NAMALWA (cell line): ENCODE measurements at regions not wholly inside any gene's neighbourhood (a gene's known extent, or its start where the extent isn't known, plus 50 kb on each side); places are given as distances from the start of the nearest gene placed in this dataset.

Experiments
- DNase-seq: peaks from one replicate; pipeline ENCODE4 v3.0.0-alpha.2; 2015; ENCODE audit warnings: low spot score

DNA sequence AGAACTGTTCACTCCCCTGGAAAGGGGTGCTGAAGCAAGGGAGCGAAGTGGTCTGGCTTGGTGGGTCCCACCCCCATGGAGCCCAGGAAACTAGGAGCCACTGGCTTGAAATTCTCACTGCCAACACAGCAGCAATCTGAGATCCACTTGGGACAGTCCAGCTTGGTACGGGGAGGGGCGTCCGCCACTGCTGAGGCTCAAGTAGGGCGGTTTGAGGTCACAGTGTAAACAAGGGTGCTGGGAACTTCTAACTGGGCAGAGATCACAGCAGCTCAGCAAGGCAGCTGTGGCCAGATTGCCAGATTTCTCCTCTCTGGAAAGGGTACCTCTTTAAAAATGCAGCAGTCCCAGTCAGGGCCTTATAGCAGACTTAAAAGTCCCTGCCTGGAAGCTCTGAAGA is 53.9 kb upstream of the GALNTL6 start:
- no peak for DNase-seq

DNA sequence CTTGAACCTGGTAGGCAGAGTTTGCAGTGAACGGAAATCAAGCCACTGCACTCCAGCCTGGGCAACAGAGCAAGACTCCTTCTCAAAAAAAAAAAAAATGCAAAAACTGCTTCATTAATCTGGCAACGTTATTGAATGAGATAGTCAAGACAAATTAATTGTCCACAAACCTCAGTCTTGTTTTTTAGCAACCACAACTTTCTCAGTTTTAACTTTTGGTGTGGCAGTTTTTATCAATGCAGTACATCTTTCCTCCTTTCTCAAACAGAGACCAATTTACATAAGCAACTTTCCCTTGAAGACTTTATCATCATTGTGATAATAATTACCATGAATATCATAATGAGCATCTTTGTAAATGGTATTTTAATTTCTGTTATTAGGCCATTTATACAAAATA is 61.7 kb upstream of the GALNTL6 start:
- DNase-seq, result no peak

DNA sequence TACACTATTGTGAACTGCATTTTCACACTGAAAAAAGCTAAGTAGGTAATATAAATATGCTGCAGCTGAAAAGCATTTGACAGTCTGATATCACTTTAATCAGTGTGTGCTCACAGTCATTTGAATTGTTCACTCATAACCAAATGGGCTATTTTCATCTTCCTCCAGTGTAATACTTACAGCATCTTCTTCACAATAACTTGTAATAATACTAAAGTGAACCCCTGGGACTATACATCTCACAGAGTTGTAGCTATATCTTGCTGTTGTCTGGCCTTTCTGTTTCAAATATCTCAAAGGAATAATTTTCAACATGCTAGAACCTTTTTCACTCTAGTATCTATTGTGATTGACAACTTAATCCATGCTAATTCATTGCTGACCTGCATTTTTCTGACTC is 66.8 kb upstream of the GALNTL6 start:
- no peak for DNase-seq

DNA sequence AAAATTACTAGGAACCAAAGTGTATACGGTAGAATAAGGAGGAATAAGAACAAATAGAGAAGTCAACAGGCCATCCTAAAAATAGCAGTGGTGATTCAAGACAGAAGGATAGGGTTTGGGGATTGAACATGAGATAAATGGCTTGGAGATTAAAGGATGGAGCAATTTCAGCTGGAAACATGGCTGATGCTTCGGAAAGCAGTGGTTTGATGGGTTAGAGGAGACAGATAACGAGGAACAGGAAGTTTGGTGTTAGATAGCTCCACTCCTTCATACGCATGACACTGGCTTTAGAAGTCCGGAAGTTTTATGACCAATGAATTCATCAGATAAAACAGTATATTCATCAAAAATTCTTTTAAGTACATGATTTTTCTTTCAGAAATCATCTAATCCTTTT is 70.8 kb upstream of the GALNTL6 start:
- DNase-seq, result no peak

DNA sequence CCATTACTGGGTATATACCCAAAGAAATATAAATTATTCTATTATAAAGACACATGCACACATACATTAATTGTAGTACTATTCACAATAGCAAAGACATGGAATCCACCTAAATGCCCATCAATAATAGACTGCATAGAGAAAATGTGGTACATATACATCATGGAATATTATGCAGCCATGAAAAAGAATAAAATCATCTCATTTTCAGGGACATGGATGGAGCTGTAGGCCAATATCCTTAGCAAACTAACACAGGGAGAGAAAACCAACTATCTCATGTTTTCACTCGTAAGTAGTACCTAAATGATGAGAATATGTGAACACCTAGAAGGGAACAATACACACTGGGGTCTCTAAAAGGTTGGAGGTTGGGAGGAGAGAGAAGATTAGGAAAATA is 86.0 kb upstream of the GALNTL6 start:
- DNase-seq, result no peak

DNA sequence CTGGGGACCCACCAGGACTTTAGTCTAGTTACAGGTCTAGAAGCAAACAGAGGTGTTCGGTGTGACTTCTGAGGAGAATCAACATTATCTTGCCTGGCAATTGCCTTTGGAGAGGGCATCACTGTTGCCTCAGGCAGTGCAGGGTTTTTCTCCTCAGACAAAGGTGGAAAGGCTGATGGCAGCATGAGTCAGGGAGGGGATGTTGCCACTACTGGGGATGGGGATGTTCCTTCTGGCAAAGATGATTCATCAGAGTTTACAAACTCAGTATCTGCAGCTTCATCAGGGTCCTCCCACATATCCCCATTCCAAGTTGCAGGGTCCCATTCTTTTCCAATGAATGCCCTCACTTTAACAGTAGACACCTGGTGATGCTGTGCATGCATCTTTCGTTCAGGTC is 91.3 kb upstream of the GALNTL6 start:
- no peak for DNase-seq

DNA sequence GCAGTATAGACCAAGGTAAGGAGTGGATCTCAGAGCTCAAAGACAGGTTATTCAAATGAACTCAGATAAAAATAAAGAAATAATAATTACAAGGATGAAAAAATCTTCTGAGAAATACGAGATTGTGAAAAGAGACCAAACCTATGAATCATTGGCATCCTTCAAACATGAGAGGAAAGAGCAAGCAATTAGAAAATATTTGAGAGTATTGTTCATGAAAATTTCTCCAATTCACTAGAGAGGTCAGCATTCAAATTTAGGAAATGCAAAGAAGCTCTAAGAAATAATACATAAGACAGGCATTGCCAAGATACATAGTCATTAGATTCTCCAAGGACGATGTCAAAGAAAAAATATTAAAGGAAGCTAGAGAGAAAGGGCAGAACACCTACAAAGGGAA is 93.5 kb upstream of the GALNTL6 start:
- no peak for DNase-seq

DNA sequence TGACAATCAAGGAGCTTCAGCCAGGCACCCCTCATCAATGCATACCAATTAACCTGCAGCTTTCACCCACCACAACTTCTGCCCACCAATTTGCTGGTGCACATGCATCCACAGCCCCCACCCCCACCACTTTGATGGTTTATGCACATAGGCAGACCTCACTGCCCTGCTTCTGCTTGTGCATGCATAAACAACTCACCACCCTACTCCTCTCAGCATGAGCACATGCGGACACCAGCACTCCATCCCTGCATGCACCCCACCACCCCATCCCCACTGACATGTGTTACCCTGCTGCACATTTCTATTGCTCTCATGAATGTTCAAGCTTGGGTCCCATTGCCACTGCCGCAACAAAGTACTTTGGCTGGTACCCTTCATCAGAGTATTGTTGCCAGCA is 94.5 kb upstream of the GALNTL6 start:
- DNase-seq, result no peak

DNA sequence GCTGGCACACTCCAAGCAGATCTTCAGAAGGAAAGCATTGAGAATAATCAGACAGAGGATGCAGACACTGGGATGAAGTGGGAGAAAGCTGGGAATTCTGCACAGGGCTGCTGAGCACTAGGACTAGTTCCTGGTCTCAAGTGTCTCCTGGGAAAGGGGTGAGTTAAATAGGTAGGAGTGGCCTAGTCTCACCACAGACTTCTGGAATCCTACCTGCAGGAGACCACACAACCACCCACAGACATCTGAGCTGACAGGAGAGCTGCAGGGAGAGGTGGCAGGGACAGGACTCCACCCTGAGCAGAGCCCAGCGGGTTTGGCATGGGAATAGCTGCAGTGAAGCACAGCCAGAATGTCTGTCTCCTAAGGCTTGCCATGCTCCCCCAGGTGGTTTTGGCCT is 95.1 kb upstream of the GALNTL6 start:
- no peak for DNase-seq

DNA sequence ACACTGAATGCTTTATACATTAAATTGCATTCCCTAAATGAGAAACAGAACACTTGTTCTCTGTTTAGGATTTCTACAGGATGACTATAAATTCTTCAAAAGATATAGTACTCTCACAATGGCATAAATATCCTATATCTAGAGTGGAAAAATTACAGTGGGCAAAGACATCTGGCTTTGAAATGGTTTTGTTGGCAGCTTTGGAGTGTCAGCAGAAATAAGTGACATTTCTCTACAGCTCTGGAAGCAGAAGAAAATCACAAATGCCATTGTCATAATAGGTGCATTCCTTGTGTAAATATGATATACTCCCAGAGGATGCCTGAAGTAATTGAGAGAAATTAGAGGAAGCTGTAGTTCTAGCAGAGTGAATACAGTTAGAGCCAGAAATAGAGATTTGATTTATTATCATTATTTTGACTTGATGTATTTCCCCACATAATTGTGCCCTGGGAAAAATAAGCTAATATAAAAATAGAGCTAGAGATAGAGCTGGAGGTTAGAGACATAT is 95.9 kb upstream of the GALNTL6 start:
- no peak for DNase-seq

DNA sequence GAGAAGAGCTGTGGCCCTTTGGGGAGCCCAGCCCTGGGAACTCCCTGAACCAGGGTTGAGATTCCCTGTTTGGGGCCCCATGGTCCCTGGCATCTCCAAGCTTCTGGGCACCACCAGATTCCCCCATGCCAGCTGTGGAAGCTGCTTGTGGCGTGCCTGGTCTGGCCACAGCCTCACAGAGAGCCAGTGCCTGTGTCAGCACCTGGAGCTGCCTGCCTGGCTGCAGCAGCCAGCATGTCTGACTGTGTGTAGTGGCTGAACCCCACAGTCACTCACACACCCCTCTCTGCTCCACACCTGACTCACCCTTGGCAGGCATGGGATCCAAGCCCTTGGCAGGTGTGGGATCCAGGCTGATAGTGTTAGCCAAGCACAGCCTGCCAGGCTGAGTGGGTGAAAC is 97.2 kb upstream of the GALNTL6 start:
- DNase-seq, result no peak

DNA sequence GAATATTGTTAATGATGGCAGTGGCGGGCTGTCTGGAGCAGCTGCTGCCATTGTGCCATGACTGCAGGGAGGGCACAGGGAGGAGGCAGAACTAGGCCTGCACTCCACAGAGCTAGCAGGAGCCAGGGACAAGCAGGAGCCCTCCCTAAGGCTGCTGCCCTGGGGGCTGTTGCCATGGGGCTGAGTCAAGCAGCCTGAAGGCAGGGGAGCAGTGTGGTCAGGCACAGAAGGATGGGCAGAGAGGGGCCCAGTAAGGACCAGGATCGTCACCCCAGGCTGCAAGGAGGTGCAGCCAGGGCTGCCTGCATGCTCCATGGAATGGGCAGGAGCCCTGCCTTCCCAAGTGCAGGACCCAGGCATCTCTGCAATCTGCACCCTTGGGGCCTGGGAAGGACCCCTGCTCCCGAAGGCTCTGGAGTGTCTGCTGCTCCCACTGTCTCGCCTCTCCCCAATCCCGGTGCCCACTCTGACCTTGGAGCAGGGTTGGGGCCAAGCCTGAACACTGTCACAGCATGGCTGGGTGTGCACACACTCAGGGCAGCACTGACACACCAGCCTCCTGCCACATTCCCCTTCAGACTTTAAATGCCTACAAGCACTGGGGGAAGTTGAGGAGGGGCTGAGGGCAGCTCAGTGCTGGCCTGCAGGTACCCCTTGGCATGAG is 98.3 kb upstream of the GALNTL6 start:
- DNase-seq, result no peak

DNA sequence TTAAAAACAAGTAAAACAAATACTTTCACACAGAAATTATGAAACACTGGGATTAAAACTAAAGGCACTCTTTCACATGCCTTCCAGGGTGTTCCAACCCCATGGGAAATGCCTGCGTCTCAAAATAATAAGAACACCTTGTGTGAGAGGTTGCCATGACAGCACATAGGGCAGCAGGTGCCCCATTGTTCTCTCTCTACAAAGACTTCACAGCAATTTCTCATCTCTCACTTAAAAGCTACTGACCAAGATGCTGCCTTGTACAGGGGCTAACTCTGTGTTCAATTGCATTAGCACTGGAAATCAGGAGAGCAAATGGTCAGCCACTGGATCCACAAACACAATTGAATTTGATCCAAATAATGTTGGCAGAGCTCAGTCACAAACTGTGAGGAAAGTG is 102.5 kb upstream of the GALNTL6 start:
- DNase-seq, result no peak

DNA sequence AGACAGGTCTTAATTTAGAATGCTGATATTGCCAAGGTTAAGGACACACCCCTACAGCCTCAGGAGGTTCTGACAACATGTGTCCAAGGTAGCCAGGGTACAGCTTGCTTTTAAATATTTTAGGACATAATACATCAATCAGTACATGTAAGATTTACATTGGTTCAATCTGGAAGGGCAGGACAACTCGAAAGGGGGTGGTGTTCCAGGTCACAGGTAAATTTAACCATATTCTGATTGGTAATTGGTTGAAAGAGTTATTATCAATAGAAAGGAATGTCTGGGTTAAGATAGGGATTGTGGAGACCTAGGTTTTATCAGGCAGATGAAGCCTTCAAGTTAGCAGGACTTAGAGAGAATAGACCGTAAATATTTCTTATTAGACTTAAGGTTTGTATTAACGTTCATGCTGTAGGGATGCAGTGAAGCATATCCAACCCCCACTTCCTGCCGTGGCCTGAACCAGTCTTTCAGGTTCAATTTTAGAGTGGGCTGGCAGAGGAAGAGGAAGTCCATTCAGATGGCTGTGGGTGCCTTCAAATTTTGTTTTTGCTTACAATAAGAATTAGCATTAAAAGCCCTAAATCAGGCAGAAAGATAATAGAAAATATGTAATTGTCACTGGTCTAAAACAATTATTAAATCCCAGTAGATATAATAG is 136.5 kb upstream of the GALNTL6 start:
- peak; percentile 73 for DNase-seq

DNA sequence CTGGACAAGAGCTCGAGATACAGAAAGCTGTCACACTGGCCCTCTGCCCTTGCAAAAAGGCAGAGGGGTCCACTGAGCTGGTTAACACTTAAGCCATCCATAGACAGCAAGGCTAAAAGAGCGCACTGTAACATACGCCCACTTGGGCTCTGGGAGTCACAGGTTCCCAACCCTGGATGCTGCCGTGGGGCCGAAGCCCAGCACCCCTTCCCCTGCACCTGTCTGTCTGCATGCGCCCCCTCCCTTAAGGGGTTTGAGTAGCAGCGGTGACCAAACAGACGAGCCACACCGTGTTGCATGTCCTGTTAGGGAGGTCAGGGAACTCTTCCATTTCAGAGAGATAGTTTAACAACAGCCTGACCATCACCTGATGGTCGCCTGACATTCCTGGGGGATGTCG is 138.4 kb upstream of the GALNTL6 start:
- no peak for DNase-seq

DNA sequence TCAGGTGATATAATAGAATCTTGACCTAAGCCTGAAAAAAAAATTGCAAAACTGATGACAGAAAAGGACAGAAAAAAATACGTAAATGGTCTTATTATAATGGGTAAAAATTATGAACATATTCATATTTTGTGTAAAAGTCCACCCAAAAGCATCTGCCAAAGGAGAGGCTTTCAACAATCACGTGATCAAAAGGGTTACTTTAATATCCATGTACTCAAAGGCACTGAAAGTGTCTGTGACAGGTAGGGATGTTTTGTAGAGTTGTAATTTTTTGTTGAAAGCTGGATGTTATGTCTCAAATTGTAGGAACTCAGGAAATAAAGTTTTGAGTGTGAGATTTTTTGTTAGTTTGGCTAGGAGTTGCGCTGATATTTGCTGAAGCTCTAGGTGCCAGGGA is 144.8 kb upstream of the GALNTL6 start:
- DNase-seq, result no peak

DNA sequence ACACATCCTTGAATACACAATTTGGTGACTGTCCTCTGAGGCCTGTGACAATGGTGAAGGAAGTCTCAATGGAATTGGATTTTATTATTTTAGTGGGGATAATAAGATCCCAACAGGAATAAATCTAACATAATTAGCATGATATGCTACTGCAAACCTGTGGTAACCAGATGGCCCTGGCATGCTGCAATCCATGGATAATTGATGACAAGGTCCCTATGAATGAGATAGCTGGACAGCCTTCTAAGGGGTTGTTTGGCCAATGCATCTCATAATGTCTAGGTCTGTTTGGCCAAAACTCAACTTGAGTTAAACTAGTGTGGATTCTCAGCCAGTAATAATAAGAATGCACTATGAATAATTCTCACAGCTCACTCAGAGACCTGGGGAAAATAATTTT is 145.3 kb upstream of the GALNTL6 start:
- DNase-seq, result no peak

DNA sequence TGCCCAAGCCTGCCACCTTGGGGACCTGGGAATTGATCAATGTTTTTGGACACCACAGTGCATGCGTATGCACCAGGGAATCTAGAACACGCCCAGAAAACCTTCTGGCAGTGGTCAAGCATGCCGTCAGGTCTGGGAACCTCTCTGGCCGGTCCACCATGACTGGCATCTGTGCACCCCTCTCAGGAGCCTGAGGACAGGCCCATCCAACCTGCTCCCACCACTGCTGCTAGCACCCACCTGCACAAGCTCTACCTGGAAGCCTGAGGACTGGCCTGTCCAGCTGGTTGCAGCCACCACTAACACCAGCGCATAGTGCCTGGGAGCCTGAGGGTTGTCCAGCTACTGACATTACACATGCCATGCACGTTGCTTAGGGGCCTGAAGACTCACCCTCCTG is 162.1 kb upstream of the GALNTL6 start:
- no peak for DNase-seq

DNA sequence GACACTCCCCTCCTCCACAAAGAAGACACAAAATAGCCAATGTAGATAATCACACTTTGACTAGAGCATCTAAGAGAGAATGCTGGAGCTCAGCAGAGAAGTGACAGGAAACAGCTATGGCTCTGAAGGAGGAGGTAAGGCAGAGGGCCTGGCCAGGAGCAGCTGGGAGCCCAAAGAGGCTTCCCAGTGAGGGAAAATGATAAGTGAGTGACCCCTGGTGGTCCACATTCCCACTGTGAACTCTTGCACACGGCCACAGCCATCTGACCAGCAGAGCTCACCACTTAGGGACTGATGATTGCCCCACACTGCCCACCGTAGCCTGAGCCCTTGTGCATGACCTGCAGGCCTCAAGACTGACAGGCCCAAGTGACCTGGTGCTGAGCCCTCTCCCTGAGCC is 162.7 kb upstream of the GALNTL6 start:
- no peak for DNase-seq

DNA sequence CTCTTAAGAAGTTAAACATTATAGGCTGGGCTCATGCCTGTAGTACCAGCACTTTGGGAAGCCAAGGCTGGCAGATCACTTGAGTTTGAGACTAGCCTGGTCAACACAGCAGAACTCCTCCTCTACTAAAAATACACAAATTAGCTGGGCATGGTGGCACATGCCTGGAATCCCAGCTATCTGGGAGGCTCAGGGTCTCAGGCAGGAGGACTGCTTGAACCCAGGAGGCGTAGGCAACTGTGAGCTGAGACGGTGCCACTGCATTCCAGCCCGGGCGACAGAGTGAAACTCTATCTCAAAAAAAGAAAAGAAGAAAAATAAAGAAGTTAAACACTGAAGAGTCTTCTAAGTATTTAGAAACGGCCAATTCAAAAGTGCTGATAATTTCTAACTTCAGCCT is 164.3 kb upstream of the GALNTL6 start:
- DNase-seq, result no peak

DNA sequence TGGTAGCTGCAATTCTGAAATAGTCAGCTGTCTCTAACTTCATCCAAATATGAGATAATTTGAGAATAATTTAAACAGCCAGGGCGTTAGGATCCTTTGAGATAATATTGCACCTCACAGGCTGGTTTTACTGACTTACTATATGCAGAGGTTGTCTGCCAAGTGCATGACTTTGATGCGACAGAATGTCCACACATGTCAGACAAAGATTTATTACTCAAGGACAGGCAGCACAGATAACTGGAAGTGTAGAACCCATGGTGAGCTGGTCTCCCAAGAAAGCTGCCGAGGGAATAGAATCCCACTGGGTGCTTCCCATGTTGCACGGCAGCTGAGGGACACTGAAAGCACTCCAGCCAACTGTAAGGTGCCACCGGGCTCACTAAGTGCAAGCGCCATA is 166.2 kb upstream of the GALNTL6 start:
- no peak for DNase-seq

DNA sequence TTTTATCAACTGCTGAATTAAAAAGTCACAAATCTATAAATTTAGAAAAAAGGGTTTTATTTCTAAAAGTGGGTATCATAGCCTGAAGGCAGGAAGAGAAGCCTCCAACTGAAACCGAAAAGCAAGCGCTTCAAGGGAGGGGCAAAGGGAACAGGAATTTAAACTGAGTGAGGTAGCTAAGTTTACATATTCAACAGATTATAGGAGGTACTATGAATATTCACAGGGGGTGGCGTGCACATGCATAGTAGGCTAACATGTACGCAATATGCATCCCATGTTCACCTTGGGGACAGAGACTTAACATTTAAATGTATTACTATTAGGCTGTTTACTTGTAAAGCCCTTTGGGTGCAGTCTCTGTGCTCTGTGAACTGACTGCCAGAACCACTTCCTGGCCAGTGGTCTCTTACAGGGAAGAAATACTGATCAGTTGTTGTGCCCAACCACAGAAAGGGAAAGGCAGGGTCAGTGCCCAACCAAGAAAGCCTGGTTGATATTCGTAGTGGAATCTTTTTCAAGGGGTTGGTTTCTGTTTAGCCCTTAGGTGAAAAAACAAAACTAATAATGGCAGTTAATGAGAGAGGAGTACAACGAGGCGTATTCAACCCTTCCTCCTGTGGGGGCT is 168.7 kb upstream of the GALNTL6 start:
- peak; percentile 3 for DNase-seq

DNA sequence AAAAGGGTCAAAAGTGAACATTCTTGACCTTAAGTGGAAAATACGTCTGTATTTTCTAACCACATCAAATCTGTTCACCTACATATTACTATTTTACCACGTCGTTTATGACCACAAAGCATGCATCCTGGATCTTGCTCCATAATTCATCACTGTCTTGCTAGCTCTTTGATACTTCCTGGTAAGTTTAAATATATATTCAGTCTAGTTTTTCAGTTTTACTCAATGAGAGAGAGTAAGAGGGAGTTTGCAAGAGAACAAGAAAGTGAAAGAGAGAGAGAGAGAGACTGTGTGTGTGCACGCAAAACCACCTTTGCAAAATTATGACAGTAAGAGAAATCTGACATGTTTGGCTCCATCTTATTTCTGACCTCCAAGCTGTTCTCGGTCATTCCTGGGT is 173.7 kb upstream of the GALNTL6 start:
- DNase-seq, result no peak

DNA sequence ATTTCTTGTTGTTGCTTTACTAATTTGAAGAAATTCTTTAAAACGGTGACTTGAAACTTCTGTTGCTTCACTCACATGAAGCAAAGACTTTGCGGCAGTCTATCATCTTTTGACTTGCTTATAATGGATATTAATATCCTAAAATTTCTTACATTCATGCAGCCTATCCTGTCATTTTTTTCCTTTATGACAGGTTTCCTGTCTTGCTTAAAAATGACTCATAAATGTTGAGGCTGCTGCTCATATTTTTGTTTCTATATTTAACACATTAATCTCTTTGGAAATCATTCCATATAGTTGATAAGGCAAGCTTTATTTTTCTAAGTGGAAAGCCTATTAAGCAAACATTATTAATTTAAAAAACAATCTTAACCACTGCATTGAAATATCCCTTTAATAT is 176.6 kb upstream of the GALNTL6 start:
- DNase-seq, result no peak
